Right hindlimb (tissue), 1 donor: ENCODE measurements at regions not wholly inside any gene's neighbourhood (a gene's known extent, or its start where the extent isn't known, plus 50 kb on each side); places are given as distances from the start of the nearest gene placed in this dataset.

ENCODE experiments used
- DNase-seq: peaks from one replicate; pipeline ENCODE4 v3.0.0-alpha.2; 2018

DNA sequence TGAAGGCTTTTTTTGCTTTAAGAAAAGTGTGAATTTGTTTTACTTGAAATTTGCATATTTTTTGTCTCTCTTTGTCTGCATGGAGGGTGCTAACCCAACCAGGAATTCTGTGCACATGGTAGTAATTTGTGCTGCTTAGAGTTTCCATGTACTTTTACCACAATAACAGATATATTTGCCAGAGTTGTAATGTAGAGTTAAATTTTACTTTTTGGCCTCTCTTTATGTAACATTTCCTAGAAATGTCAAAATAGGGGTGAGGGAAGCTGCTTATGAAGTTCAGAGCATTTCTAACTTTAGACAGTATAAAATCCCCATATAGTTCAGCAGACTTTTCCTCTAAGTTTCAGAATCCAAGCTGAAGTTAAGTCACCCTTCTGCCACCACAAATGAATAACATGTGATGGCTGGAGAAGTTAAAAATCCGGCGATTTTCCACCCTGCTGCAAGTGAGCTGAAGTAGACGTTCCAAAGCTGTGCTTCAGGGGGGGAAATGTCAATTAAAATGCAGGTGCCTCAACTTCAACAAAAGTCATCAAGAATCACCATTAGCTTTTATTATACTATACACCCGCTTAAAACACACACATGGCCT is 385.7 kb upstream of the NR2F2 start:
- no peak for DNase-seq

DNA sequence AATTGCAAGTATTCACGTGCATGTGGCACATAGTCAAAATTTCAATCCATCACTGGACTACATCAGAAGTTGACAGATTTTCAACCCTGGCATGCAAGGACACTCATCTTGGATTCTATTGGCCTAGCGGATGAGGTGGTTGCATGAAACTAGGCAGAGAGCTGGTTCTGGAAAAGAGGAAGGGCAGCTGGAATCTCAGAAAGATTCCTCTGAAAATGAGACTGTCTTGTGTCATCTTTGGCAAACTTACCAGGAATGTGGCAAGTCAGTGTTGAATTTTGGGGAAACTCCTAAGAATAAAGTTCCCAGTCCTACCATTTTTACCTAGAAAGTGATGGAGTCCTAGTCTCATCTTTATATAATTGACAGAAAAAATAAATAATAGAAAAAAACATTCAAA is 384.3 kb upstream of the NR2F2 start:
- no peak for DNase-seq

GRCh38 chr15:95946926-95947325 is 383.6 kb upstream of the NR2F2 start:
- DNase-seq = no peak

DNA sequence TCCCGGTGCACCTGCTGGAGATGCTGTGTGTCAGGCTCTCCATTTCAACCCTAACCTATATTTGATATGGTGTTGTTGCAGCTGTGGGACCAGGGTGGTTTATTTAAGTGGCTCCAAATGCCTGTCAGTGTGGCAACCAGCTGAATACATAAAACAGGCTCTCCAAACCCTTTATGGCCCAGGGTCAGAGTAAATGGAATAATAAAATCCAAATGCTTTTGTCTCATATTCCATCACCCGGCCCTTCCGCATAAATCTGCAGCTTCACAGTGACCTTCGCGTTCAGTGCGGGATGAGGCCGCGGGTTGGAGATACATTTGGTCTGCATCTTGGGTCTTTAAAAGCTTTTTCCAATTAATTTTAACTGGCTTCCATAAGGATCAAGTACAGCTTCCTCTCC is 382.1 kb upstream of the NR2F2 start:
- DNase-seq = no peak

DNA sequence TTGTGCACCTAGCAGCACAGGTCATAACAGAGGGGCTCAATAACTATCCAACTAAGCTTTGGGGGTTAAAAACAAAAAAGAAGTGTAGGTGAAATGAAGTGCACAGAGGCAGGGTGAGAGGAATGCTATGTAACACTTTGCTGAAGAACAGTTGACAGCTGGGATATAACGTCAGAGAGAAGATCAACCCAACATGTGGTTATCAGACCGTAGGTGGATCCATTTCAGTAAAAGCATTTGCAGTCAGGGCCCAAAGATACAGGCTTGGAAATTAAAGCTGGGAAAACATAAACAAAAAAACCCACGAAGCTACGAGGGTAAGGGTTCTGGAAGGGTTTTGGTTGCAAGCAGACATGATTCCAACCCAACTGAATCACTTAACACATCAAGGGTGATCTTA is 377.5 kb upstream of the NR2F2 start:
- no peak for DNase-seq

DNA sequence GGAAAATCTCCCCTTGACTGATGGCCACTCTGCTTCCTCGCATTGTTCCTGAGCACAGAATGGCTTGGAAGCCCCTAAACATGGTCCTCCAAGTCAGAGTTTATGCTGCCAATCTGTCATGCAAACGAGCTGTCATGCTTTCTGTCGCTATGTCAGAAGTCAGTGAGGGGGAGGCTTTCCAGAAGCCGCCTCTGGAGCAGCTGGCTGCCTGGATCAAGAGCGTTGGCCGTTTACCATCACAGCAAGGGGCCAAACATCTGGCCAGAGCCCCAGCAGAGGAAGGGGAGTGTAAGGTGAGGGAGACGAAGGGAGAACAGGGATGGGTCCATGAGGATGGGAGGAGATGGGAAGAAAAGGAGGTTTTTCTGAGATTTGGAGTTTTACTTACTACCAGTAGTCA is 372.6 kb upstream of the NR2F2 start:
- DNase-seq = peak; percentile 41

DNA sequence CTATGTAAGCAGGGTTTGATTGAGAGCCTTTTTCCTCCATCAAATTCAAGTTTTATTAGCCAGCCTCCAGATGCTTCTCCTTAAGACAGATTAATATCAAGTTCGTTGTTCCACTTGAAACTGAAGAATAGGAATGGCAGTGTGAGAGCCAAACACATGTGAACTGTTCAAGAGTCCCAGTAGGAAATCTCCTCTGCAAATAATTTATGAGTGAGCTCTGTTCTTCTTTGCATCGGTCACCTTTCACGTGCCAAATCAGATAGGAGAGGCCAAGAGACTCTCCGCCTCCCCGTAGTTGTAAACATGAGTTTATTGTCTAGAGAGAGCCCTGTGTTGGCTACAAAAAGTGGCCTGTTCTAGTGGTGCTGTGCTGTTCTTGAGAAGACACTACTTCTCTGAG is 372.1 kb upstream of the NR2F2 start:
- peak; percentile 32 for DNase-seq

- no peak for DNase-seq
Observed at GRCh38 chr15:95968856-95969255, 361.6 kb upstream of the NR2F2 start.

DNA sequence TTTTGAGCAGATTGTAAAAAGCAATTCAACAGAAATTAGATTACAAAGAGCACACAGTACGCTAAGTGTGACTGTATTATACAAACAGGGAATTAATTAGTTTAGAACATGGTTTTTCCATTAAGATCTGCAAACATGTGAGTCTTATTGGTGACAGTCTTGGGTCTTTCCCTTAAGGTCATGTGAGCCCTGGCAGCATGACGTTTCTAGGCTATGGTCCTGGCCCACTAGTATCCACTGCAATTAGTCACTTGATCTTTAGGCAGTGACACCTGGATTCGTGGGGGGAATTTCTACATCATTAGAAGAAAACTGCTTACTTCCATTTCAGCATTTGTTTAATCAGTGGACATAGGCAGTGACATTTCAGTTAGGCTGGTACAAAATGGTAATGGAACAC is 360.2 kb upstream of the NR2F2 start:
- no peak for DNase-seq

DNA sequence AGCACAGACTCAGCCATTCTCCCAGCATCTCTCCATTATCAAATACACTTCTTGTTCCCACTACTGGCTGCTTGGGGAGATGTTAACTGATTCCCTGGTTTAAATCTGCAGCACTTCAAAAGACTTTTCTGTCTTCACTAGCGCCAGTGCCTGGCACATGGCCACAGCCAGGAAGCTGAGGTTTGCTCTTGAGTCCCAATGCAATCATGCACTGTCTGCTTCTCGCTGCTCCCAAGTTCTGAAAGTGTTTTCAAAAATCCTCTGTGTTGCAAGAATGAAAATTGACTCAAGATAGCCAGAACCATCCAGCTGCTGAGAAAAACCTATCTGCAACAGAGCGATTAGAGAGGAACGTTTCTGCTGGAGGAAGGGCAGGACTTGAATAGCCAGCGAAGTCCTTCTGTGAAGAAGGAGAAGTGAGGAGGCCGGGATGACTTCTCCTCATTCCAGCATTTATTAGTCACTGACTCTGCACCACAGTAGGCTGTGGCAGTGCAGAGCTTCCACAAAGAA is 358.4 kb upstream of the NR2F2 start:
- peak; percentile 50 for DNase-seq

DNA sequence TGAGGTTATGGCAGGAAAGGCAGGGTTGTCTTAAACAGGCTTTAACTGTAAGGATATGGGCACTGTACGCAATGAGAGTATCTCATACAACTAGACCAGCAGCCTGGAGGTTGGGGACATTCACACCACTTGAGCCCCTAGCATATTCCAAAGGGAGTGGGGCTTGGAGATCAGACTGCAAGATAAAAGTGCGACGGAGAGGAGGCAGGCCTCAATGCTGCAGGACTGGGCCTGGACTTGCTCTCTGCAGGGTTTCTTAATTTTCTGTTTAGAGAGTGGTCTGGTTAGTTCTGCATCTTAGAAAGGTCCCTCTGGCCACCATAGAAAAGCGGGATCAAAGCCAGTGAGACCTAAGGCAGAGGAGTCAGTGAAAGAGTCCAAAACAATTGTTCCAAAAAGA is 357.7 kb upstream of the NR2F2 start:
- DNase-seq = no peak

DNA sequence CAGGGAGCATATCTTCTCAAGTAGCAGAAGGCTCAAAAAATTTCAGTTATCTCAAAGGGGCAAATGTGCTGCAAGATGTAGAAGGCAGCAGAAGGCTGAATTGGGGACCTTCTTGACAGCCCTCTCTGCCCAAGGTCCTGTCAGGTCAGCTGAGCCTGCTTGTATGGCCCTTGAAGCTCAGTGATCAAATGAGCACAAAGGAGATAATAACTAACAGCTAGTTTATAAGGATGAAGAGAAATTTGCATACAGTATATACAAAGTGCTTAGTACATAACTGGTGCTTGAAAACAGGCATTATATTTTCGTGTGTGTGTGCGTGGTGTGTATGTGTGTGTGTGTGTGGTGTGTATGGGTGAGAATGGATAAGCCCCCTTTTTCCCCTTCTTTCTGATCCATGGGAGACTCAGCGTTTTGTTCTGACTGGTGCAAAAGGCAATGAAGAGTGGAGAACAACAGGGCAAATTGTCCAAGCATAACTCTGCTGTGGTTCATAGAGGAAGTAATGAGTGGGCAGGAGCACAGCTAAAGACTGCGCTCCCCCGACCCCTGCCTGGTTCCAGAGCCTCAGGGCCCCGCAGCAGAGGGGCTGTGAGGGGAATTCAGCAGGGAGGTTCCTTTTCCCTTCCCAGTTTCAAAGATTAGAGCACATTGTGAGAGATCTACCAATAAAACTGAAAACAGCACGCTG is 356.8 kb upstream of the NR2F2 start:
- no peak for DNase-seq

- DNase-seq = no peak
Observed at GRCh38 chr15:95975212-95975611, 355.3 kb upstream of the NR2F2 start.

GRCh38 chr15:95979286-95979685 is 351.2 kb upstream of the NR2F2 start:
- no peak for DNase-seq

- no peak for DNase-seq
Observed at GRCh38 chr15:95981209-95981608, 349.3 kb upstream of the NR2F2 start.

DNA sequence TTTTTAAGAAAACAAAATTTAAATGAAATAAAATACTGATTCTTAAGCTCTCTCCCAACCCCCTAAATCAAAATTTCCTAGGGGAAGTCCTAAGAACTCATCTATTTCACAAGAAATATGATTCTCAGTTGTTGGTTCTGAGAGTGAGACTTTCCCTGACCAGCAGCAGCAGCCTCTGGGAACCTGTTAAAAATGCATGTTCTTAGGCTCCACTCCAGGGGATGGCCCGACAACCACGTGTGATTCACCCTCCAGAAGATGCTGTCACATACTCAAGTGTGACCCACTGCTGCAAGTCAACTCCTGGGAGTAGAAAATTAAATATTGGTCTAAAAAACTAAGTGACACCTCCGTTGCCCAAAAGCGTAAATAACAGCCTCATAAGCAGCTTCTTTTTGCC is 343.2 kb upstream of the NR2F2 start:
- no peak for DNase-seq

- no peak for DNase-seq
Observed at GRCh38 chr15:95987886-95988573, 342.5 kb upstream of the NR2F2 start.

GRCh38 chr15:95988574-95988887 is 342.0 kb upstream of the NR2F2 start:
- no peak for DNase-seq

DNA sequence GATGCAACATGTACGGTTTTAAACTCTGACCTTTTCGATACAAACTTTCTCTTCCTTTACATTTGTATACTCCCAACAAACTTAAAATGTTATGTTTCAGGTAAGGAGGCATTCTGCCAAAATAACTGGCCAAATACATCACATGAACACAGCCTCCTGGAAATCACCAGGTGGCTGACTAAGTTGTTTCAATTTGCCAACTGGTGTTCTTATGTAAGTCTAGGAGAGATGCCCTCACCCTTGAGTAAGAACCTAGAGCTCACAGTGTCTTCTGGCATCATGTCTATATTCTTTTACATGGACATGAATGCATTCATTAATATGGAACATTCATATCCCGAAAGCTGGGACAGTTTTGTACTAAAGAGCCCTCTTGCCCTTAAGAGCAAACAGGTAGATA is 341.1 kb upstream of the NR2F2 start:
- no peak for DNase-seq

- peak; percentile 29 for DNase-seq
Observed at GRCh38 chr15:95990833-95991232, 339.7 kb upstream of the NR2F2 start.

DNA sequence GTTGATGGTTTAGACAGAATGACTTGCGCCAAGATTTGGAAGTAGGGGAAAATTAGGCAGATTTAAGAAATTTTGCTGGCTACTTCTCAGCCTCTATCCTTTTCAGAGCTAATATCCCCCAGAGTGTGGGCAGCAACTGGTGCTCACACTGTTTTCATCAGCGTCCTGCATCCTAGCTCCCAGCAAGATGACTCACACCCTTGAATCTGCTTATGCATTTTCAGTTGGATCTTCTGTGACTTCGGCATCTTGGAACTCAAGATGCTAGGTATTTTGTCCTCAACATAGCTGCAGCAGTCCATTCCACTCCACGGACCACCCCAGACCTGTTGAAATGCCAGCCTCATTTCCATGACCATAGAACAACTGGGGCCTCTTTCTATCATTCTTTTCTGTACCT is 336.1 kb upstream of the NR2F2 start:
- no peak for DNase-seq

DNA sequence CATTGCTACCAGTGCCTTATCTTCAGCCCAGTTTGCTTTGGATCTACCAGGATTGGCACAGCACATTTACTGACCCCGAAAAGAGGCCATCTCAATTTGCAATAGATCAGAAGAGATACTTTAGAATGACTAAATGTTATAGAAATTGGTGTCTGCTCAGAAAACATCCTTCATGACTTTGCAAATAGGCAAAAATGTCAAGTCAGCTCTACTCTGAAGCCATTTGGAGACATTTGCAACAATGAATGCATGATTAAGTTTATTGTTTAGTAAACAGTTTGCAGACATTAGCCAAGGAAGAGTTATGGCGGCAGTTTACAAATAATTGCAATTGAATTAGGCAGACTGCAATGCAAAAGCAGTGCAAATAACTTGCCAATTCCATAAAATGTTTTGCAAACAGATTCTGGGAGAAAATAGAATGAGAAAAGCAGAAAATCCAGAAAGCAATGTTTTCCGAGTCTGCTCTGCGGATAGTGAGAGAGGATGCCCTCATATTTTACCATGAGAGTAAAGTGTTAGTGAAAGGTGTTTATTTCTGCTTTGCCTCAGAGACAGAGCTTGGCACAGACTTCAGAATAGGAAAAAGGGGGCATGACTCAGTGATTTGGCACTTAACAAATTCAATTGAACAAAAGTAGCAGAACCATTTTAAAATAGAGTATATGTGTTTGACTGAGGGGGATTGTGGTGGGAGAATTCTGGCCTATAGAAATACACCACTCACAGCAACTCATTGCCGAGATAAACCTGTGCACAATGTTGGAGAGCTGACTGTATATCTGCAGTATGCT is 334.9 kb upstream of the NR2F2 start:
- DNase-seq = no peak

- DNase-seq = no peak
Observed at GRCh38 chr15:95996494-95996893, 334.0 kb upstream of the NR2F2 start.

DNA sequence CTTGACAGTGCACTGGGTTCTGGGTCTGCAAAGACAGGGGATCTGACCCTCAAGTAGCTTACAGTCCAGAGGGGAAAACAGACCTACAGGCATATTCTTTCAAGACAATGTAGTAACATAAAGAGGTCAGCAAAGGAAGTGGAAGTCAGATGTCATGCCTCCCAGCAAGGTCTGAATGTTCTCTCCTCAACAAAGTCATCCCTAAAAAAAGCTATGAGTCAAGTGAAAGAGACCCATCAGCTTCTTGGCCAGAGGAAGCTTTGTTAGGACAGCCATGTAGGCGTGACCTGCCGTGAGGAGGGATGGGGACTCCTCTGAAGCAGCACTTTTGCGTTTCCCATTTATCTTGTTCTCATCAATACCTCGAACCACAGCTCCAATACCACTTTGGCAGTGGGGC is 331.6 kb upstream of the NR2F2 start:
- no peak for DNase-seq
